Esophagus squamous epithelium (tissue), 5 donors: ENCODE measurements at regions not wholly inside any gene's neighbourhood (a gene's known extent, or its start where the extent isn't known, plus 50 kb on each side); places are given as distances from the start of the nearest gene placed in this dataset.
"Not testable (repeated sequence)": the region's sequence is repeated elsewhere in the genome, so short reads cannot be mapped to it uniquely, and the experiment has no call there.

Experiments
- DNase-seq: peaks from one replicate; lab custom pipeline; 2025; lab: John Stamatoyannopoulos, UW
- H3K27ac ChIP-seq, 4 donors: fragments of 200-600 bp; sonication (generic); one replicate each; pipeline ENCODE4 v1.5.1; 2016 to 2019; ENCODE audit warnings: mild to moderate bottlenecking in 1 of 4
- H3K27me3 ChIP-seq, 4 donors: fragments of 200-600 bp; sonication (generic); 1 replicate in 3 of 4; 2 replicates in 1 of 4; pipeline versions ENCODE4 v1.5.1 to v1.6.0; 2017 to 2021; ENCODE audit warnings: antibody characterized with exemption in 1 of 4
- H3K36me3 ChIP-seq, 3 donors: fragments of 200-600 bp; sonication (generic); one replicate each; pipeline ENCODE4 v1.5.1; 2016 to 2019
- H3K4me1 ChIP-seq, 3 donors: fragments of 200-600 bp; sonication (generic); one replicate each; pipeline ENCODE4 v1.5.1; 2017 to 2019
- H3K4me3 ChIP-seq, 4 donors: fragments of 200-600 bp; sonication (generic); 1 replicate in 3 of 4; 2 replicates in 1 of 4; pipeline ENCODE4 v1.5.1; 2016 to 2019; ENCODE audit warnings: mild to moderate bottlenecking in 2 of 4, moderate library complexity in 1 of 4
- H3K9me3 ChIP-seq, 3 donors: fragments of 200-600 bp; sonication (generic); one replicate each; pipeline ENCODE4 v1.5.1; 2016 to 2019
- POLR2A ChIP-seq, 4 donors: fragments of 450-650 bp; IDR thresholded peaks; one replicate each; pipeline ENCODE4 v1.6.1; 2017; ENCODE audit warnings: antibody characterized with exemption in 4 of 4, mild to moderate bottlenecking in 4 of 4, moderate library complexity in 3 of 4
- whole genome bisulfite sequencing, 2 donors: methylation state at CpG; one replicate each; pipeline ENCODE4 v1.1.5; 2018; 5-methylcytosine and 5-hydroxymethylcytosine counted together
- intact Hi-C: fragments of 100-400 bp; cut with DNase I; formaldehyde crosslinking; loops from one replicate; pipeline ENCODE4 v1.15.0; 2022
- TF ChIP-seq, protein P1 (sequence below), 6 experiments: fragments of 450-650 bp in 4 of 6; fragments of 200-600 bp in 2 of 6; sonication (generic) in 2 of 6; IDR thresholded peaks; one replicate each; pipeline ENCODE4 v1.5.1; 2016 to 2019; ENCODE audit warnings: antibody characterized with exemption in 6 of 6, mild to moderate bottlenecking in 4 of 6, moderate library complexity in 4 of 6
- donor health status: DM: yes; HTN: yes; CAD: no.

- no peaks in the 10 kb centered on the region for H3K36me3 ChIP-seq
- H3K27me3 ChIP-seq = no peaks in the 10 kb centered on the region
- no peak for DNase-seq
- no peaks in the 10 kb centered on the region for H3K4me1 ChIP-seq
- no peak overlapping the region for H3K4me3 ChIP-seq
- WGBS, 2 donors = 37 to 45% methylated on average over 9 of the region's 15 CpGs
- H3K27ac ChIP-seq = no peak overlapping the region
- no peak for TF ChIP-seq POLR2A (IDR thresholded peaks at IDR 0.05)
- TF ChIP-seq, protein P1, sequence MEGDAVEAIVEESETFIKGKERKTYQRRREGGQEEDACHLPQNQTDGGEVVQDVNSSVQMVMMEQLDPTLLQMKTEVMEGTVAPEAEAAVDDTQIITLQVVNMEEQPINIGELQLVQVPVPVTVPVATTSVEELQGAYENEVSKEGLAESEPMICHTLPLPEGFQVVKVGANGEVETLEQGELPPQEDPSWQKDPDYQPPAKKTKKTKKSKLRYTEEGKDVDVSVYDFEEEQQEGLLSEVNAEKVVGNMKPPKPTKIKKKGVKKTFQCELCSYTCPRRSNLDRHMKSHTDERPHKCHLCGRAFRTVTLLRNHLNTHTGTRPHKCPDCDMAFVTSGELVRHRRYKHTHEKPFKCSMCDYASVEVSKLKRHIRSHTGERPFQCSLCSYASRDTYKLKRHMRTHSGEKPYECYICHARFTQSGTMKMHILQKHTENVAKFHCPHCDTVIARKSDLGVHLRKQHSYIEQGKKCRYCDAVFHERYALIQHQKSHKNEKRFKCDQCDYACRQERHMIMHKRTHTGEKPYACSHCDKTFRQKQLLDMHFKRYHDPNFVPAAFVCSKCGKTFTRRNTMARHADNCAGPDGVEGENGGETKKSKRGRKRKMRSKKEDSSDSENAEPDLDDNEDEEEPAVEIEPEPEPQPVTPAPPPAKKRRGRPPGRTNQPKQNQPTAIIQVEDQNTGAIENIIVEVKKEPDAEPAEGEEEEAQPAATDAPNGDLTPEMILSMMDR (IDR thresholded peaks at IDR 0.05) = no peak
- no peaks in the 10 kb centered on the region for H3K9me3 ChIP-seq
- intact Hi-C loops = no loop called here
These were observed 401.8 kb downstream of the SRGAP2C start for GRCh38 chr1:121586369-121587229.

DNA sequence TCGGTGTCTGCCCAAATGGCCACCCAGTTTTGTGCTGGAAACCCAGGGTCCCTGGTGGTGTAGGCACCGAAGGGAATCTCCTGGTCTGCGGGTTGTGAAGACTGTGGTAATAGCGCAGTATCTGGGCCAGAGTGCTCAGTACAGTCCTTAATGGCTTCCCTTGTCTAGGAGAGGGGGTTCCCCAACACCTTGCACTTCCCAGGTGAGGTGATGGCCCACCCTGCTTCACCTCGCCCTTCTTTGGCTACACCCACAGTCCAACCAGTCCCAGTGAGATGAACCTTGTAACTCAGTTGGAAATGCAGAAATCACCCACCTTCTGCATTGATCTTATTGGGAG lies 402.4 kb downstream of the SRGAP2C start:
- Histone ChIP-seq H3K4me3 (no peak overlapping the region), H3K27me3 (no peaks in the 10 kb centered on the region), H3K27ac (no peak overlapping the region), H3K36me3 (no peaks in the 10 kb centered on the region), H3K9me3 (no peaks in the 10 kb centered on the region), H3K4me1 (no peaks in the 10 kb centered on the region)
- no peak for DNase-seq
- intact Hi-C loops = no loop called here
- TF ChIP-seq POLR2A (IDR thresholded peaks at IDR 0.05) = no peak
- TF ChIP-seq, protein P1 (IDR thresholded peaks at IDR 0.05) = no peak
- 73 to 90% methylated on average over 2 to 3 of the region's 5 CpGs for WGBS, 2 donors

GRCh38 chr1:121587777-121588176 lies 403.0 kb downstream of the SRGAP2C start:
- Histone ChIP-seq H3K4me1 (no peaks in the 10 kb centered on the region), H3K36me3 (no peaks in the 10 kb centered on the region), H3K27me3 (no peaks in the 10 kb centered on the region), H3K9me3 (no peaks in the 10 kb centered on the region), H3K4me3 (no peak overlapping the region), H3K27ac (no peak overlapping the region)
- DNase-seq = no peak
- intact Hi-C loops = no loop called here
- TF ChIP-seq, protein P1 (IDR thresholded peaks at IDR 0.05) = no peak
- TF ChIP-seq POLR2A (IDR thresholded peaks at IDR 0.05) = no peak

GRCh38 chr1:121594096-121594495 lies 409.3 kb downstream of the SRGAP2C start:
- Histone ChIP-seq H3K36me3 (no peaks in the 10 kb centered on the region), H3K27ac (no peak overlapping the region), H3K9me3 (no peaks in the 10 kb centered on the region), H3K4me3 (no peak overlapping the region), H3K27me3 (no peaks in the 10 kb centered on the region), H3K4me1 (no peaks in the 10 kb centered on the region)
- DNase-seq = no peak
- 43 to 61% methylated on average over 3 of the region's 3 CpGs for WGBS, 2 donors
- TF ChIP-seq POLR2A (IDR thresholded peaks at IDR 0.05) = no peak
- TF ChIP-seq, protein P1 (IDR thresholded peaks at IDR 0.05) = no peak
- intact Hi-C loops = no loop called here

DNA sequence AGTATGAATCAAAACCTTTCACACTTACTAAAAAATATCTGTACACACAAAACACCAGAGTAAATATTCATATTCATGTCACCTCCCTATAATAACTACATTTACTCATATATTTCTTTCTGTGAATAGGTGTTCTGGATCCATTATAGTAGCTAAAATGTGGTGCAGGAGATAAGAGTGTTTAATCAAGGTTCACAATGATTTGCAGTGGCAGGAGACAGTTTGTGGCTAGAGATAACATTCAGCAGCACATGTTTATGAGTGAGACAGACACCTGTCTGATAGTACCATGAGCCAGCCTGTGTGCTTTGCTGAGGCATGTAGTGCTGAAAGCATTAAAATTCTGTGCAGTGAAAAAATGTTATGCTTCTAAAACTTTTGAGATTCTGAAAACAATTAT lies 410.3 kb downstream of the SRGAP2C start:
- Histone ChIP-seq H3K9me3 (no peaks in the 10 kb centered on the region), H3K36me3 (no peaks in the 10 kb centered on the region), H3K27ac (no peak overlapping the region), H3K27me3 (no peaks in the 10 kb centered on the region), H3K4me3 (no peak overlapping the region), H3K4me1 (no peaks in the 10 kb centered on the region)
- intact Hi-C loops = no loop called here
- no peak for DNase-seq
- TF ChIP-seq, protein P1 (IDR thresholded peaks at IDR 0.05) = no peak
- TF ChIP-seq POLR2A (IDR thresholded peaks at IDR 0.05) = no peak

DNA sequence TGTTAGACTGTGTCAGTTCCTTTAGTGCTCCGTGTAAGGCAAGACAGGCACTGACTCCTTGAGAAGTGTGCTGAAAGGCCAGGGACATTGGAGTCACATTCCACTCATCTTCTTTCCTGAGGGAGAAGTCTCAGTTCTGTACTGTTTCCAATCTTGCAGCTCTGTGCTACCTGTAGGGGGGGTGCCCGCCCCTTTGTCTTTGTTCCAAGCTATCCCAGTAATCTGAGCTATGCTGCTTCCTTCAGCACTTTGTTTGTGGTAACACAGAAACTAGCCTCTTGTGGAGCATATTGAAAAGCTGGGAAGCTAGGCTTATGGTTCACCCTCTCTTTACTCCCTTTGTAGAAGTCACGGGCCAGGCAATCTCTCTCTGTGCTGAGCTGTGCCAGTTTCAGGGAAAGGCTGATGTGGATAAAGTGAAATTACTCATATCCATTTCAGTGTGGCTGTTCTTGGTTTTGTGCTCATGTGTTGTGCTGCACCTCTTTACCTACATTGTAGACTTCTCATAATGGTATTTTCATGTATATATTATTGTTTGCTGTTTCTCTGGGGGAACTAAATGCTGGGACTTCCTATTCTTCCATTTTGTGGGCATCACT lies 420.2 kb downstream of the SRGAP2C start:
- intact Hi-C loops = not testable (repeated sequence)

DNA sequence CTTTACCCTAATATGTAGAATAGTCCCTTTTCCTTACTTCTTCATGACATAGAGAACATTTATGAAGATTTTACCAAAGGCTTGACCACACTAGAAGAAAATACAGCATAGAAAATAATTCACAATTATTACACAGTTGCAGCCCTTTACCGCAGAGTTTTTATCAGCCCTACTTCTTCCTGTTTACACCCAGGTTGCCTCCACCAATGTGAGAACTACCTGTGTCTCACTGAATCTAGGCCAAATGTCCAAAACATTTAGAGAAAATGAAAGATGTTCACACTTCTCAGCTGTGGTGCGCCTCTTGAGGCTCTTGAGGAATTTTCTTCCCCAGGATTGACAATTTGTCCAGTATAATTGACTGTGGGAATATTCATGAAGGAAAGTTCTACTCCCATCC lies 422.7 kb downstream of the SRGAP2C start:
- H3K36me3 ChIP-seq, H3K4me1 ChIP-seq, H3K27me3 ChIP-seq, intact Hi-C loops, DNase-seq, H3K9me3 ChIP-seq, H3K27ac ChIP-seq, H3K4me3 ChIP-seq: not testable (repeated sequence)
- no CpG with 5 or more reads among the region's 2 CpGs for WGBS, 2 donors

More for the DNA sequence above, 420.2 kb downstream of the SRGAP2C start:
- peaks cover 0 to 14% (median 0%) of the 10 kb centered on the region in 3 donors for H3K9me3 ChIP-seq
- H3K4me1 ChIP-seq, DNase-seq, H3K27me3 ChIP-seq, H3K36me3 ChIP-seq, H3K4me3 ChIP-seq, H3K27ac ChIP-seq: not testable (repeated sequence)
- WGBS, 2 donors = no CpG with 5 or more reads among the region's 3 CpGs
